ENCODE measurements at regions not wholly inside any gene's neighbourhood (a gene's known extent, or its start where the extent isn't known, plus 50 kb on each side); places are given as distances from the start of the nearest gene placed in this dataset.

GRCh38 chr10:33546031-33546430 is 211.6 kb upstream of the NRP1 start:
- DNase-seq (ENCODE audit: low read depth in 3 of 3) = no peak

GRCh38 chr10:33542752-33543505 is 208.5 kb upstream of the NRP1 start:
- DNase-seq (ENCODE audit: low read depth in 3 of 3) = no peak

GRCh38 chr10:33539116-33539515 is 204.6 kb upstream of the NRP1 start:
- no peak for DNase-seq (ENCODE audit: low read depth in 3 of 3)

- DNase-seq (ENCODE audit: low read depth in 3 of 3) = no peak
Measured at GRCh38 chr10:33537066-33537465, 202.6 kb upstream of the NRP1 start.

GRCh38 chr10:33536508-33536907 is 202.0 kb upstream of the NRP1 start:
- DNase-seq (ENCODE audit: low read depth in 3 of 3) = no peak

GRCh38 chr10:33535866-33536265 is 201.4 kb upstream of the NRP1 start:
- no peak for DNase-seq (ENCODE audit: low read depth in 3 of 3)

GRCh38 chr10:33534416-33534815 is 199.9 kb upstream of the NRP1 start:
- no peak for DNase-seq (ENCODE audit: low read depth in 3 of 3)

GRCh38 chr10:33533612-33534011 is 199.1 kb upstream of the NRP1 start:
- DNase-seq (ENCODE audit: low read depth in 3 of 3) = no peak

GRCh38 chr10:33532901-33533300 is 198.4 kb upstream of the NRP1 start:
- no peak for DNase-seq (ENCODE audit: low read depth in 3 of 3)

- DNase-seq (ENCODE audit: low read depth in 3 of 3) = no peak
Measured at GRCh38 chr10:33529234-33529633, 194.8 kb upstream of the NRP1 start.

- DNase-seq (ENCODE audit: low read depth in 3 of 3) = no peak
Measured at GRCh38 chr10:33524966-33525365, 190.5 kb upstream of the NRP1 start.

- no peak for DNase-seq (ENCODE audit: low read depth in 3 of 3)
Measured at GRCh38 chr10:33524041-33524440, 189.6 kb upstream of the NRP1 start.

- no peak for DNase-seq (ENCODE audit: low read depth in 3 of 3)
Measured at GRCh38 chr10:33523236-33523792, 188.8 kb upstream of the NRP1 start.

GRCh38 chr10:33521904-33522303 is 187.4 kb upstream of the NRP1 start:
- no peak for DNase-seq (ENCODE audit: low read depth in 3 of 3)

GRCh38 chr10:33521062-33521461 is 186.6 kb upstream of the NRP1 start:
- no peak for DNase-seq (ENCODE audit: low read depth in 3 of 3)

GRCh38 chr10:33520223-33520622 is 185.8 kb upstream of the NRP1 start:
- no peak for DNase-seq (ENCODE audit: low read depth in 3 of 3)

- no peak for DNase-seq (ENCODE audit: low read depth in 3 of 3)
Measured at GRCh38 chr10:33519130-33519860, 184.8 kb upstream of the NRP1 start.

- DNase-seq (ENCODE audit: low read depth in 3 of 3) = no peak
Measured at GRCh38 chr10:33510206-33510605, 175.7 kb upstream of the NRP1 start.

GRCh38 chr10:33509231-33509831 is 174.9 kb upstream of the NRP1 start:
- peak in 1 of 3 donors; percentile 26 for DNase-seq (ENCODE audit: low read depth in 3 of 3)

- DNase-seq (ENCODE audit: low read depth in 3 of 3) = no peak
Measured at GRCh38 chr10:33507662-33508425, 173.4 kb upstream of the NRP1 start.

GRCh38 chr10:33506838-33507661 is 172.6 kb upstream of the NRP1 start:
- no peak for DNase-seq (ENCODE audit: low read depth in 3 of 3)

Data from stimulated activated CD4-positive, alpha-beta T cell treated with anti-CD3 and anti-CD28 coated beads, TNF-alpha, amount 100 ng/mL, for 48 hours (primary cell).